NCI-H345 treated with DMSO at 0.1 percent for 48 hours (cell line): ENCODE measurements at regions not wholly inside any gene's neighbourhood (a gene's known extent, or its start where the extent isn't known, plus 50 kb on each side); places are given as distances from the start of the nearest gene placed in this dataset.

Experiments
- DNase-seq: peaks from one replicate; lab custom pipeline; 2025; ENCODE audit not compliant: unreplicated experiment; lab: John Stamatoyannopoulos, UW

DNA sequence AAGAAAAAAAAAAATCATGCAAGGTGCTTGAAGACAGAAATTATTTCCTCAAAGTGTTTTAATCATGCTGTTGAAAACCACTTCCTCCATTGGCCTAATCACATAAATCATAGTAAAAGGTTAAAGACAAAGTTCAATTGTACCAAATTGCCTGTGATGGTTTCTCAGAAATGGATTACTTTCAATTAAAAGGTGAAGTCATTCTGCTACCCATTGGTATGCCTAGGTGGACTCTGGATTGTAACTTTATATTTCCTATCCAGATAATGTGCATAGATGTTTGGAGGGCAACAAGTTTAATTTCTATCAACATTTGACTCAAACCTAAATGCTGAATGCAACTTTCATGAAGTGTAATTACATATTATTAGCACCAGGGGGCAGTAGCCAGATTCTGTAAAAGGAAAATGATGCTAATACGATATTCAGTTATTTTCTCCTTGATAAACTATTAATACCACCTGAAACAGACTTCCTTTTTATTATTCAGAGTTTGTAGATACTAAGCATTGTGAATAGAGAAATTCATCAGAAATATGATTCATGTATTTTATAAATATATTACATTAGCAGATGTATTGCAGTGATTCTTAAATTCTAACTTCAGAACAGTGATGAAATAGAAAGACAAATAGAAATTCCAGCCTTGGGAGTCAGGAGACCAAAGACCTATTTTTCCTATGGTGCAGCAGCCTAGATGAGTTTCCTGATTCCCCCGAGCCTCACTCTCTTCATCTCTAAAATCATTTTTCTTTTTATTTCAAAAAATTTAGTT lies 148.2 kb downstream of the CAAP1 start:
- peak; percentile 4 for DNase-seq

DNA sequence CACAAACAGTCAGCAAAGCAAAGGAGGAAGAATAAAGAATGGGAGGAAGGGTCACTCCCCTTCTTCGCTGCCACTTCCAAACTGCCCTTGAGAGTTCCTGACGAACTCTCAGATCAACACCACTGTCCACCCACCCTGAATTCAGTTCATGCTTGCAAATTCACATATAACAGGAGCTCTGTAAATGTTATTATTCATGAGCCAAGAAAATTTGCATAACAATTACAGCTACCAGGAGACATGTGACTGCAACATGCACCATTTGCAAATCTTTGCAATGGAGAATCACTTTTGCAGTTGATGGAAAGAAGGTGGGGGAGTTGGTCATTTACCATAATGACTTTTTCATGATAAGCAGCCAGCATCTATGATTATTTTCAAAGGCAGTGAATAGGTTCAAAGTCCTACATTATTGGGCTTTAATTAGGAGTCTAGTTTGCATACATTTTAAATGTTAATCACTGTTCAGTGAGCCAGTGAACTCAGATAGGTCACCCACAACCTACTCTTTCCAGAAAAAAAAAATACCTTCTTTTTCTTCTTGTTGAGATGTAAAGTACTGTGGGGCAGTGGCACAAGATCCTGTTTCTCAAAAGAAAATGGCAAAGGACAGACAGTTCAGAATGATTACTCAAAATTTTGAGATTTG lies 149.7 kb downstream of the CAAP1 start:
- no peak for DNase-seq

DNA sequence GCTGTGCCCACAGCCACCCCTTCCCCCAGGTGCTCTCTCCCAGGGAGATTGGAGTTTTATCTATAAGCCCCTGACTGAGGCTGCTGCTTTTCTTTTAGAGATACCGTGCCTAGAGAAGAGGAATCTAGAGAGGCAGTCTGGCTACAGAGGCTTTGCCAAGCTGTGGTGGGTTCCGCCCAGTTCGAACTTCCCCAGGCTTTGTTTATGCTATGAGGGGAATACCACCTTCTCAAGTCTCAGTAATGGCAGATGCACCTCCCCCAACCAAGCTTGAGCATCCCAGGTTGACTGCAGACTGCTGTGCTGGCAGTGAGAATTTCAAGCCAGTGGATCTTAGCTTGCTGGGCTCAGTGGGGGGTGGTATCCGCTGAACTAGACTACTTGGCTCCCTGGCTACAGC lies 157.4 kb downstream of the CAAP1 start:
- DNase-seq = no peak

GRCh38 chr9:26729187-26729586 lies 163.4 kb downstream of the CAAP1 start:
- no peak for DNase-seq

- no peak for DNase-seq
Observed at GRCh38 chr9:26727471-26727870, 165.1 kb downstream of the CAAP1 start.

- no peak for DNase-seq
Observed at GRCh38 chr9:26725573-26725972, 167.0 kb downstream of the CAAP1 start.

DNA sequence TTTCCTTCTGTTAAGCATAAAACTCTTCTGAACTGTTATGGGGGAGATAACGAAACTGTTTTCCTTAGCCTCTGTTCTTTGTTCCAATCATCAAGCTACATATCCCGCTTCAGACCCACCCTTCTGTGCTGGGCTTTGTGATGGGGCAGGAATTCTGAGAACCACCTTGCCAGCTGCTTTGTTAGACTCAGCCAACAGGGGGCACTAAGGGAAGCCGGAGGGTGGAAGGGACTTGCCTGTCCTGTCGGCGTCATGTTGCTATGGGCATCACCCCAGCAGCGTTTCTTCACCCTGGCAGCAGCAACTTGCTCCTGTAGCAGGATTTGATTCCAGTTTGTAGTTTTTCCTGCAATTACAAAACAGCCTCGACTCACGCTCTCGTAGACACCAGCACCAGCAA lies 169.1 kb downstream of the CAAP1 start:
- no peak for DNase-seq

- DNase-seq = no peak
Observed at GRCh38 chr9:26722755-26723154, 169.8 kb downstream of the CAAP1 start.

DNA sequence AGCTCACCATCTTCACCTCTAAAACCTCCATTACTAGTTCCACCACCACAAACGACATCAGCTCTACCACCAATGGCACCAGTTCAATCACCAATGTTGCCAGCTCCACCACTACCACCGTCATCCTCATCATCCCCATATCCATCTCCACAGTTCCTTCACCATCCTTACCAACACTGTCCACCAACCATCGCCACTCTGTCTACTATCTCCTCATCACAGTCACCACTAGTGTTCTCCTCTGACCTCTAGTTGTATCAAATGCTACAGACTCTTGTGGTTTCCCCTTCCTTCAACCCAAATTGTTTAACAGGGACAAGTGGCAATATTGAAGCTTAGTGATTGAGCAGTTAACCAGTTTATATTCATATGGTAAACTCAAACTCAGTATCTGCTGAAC lies 182.6 kb downstream of the CAAP1 start:
- DNase-seq = no peak

GRCh38 chr9:26706223-26706622 lies 186.4 kb downstream of the CAAP1 start:
- DNase-seq = no peak

GRCh38 chr9:26695298-26695622 lies 197.3 kb downstream of the CAAP1 start:
- no peak for DNase-seq

DNA sequence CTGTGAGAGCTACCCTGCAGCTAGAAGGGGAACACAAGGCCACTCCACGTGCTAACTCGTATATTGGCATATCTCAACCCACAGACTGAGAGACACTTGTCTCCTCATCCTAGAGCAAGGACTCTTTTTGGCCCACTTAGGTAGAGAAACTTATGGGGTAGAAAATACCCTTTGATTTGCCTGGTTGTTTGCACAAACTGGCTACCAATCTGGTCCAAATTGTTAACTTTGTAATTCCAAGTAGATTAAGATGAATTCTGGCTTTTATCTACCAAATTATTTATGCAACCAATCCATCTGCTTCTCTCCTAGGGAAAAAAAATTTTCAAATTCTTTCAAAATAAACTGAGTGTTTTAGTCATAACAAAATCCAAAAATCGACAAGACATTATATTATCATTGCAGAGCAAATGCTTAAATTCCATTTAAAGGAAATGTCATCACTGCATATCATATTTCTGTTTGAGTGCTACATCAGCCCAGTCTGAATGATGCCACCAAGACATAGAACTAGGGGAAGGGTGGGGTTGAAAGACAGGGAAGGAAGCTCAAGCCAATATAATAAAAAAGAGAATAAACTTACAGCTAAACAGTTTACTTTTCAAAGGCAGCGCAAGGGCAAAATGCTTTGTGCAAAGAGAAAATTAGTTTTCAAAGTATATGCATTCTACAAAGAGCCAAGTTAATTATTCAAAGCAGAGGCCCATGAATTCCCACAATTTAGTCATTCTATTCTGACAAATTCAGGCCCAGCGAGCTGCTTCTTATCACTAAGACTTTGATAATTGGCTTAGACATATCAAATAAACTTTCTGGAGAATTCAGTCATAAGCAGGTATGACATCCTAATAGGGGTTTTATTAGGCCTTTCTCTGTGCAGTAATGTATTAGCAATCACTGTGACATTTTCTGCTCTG lies 198.0 kb downstream of the CAAP1 start:
- DNase-seq = no peak

GRCh38 chr9:26689041-26689440 lies 203.6 kb downstream of the CAAP1 start:
- DNase-seq = no peak

DNA sequence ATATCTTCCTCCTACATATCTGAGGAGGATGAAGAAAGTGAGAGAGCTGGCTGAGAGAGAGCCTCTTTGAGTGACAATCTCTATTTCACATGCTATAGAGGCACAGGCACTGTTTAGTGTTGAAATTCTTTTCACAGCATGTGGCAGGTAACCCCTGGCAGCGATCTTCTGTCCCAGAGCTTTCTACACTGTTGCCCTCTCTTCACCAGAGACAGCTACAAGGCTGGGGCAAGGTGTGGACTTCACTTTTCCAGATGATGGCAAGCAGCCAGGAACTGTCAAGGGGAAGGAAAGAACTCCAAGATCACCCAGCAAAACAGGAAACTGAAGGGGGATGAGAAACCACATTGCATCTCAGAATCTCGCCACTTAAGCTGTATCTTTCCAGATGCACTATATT lies 205.2 kb downstream of the CAAP1 start:
- DNase-seq = no peak

DNA sequence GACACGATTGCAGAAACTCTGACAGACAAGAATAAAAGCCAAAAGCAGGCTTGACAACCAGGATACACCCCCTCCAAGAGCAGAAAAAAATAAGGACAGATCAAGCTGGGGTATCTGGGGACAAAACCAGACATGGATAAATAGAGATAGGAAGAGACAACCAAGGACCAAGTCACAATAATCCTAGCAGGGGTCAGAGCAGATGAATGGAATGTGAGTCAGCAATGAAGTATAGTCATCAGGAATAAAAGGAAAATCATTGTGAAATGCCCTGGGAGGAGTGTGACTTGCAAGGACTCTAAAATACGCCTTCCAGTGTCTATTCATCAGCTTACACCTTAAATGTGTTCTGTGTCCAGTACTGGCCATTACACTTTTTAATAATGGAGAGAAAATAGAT lies 206.8 kb downstream of the CAAP1 start:
- no peak for DNase-seq

GRCh38 chr9:26684029-26684428 lies 208.6 kb downstream of the CAAP1 start:
- DNase-seq = no peak

DNA sequence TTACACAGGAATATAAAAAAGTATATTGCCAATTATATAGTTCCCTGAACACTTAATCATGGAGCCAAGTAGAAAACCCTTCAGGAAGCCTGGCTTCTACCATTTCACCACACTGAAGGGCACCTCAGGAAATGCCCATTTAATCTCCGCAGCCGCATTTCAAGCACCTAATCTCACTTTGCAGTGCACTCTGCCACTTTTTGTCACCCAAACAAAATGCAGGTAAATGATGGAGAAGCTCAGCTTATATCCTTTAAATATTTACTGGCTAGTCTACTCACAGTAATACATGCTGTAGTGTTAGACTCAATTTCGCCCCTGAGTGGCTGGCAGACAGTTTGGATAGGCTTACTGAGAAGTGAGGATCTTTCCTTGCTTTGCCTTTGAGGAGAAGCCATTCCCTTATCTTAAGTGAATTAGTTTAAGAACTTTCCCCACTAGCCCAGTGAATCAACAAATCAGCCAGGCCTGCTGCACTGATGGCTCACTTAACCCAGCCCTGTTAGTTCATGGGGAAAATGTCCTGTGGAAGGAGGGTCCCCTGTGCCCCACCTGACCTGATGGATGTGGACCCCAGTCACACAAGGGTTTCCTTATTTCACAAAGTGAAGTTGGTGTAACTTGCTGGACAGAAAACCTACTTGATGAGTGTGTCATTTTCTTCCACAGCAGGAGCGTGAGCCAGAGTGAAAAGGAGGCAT lies 209.7 kb downstream of the CAAP1 start:
- no peak for DNase-seq

DNA sequence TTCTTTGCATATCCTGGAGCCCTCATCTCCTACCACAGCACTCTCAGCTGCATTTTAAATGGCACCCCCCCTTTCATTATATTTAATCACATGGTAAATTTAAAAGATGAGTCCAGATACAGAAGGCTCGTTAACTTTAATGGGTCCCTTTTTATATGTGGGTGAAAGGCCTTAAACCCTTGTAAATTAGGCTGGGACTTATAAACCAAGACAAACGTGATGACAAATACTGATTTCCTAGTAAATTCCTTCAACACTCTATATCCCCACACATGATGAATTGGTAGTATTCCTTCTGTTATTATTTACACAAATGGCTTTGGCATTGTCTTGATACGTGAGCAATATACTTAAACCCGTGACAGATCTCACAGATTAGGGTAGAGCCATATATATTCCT lies 210.6 kb downstream of the CAAP1 start:
- no peak for DNase-seq

- DNase-seq = no peak
Observed at GRCh38 chr9:26677965-26678706, 214.5 kb downstream of the CAAP1 start.

DNA sequence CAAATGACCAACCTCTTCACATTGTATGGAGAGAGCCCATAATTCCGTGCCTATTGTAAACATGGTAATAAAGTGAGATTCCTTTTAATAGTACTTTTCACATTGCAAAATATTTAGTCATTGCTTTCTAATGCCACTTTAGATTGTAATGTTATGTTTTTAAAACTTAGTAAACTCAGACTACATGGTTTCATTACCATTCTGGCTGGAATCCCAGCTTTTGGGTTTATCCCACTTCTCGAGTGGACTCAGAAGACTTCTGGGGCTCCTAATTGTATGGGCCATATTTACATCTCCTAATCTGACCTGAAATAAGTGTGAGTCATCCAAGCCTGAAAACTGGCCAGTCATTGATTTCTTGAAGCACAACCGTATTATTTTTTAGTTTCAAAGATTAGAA lies 217.6 kb downstream of the CAAP1 start:
- DNase-seq = no peak

DNA sequence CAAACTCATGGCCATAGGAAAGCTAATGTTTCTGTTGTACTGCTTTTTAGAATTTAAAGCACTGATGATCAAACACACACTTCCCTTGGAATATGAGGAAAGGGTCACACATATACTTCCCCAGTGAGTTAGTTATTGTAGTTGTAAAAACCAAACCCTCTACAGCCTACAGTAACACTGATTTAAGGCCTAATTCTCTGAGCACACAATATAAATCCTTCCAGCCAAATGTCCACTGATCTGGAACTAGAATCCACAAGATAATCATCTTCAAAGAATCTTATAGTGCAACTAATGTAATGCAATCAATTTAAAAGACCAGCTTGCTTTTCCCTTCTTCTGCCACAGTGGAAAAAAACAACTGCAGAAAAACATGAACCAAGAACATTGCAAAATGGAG lies 219.3 kb downstream of the CAAP1 start:
- no peak for DNase-seq
